HCT116 (cell line): ENCODE measurements at regions not wholly inside any gene's neighbourhood (a gene's known extent, or its start where the extent isn't known, plus 50 kb on each side); places are given as distances from the start of the nearest gene placed in this dataset.

Source experiments
- ATAC-seq: fragments of 200-7000 bp; cut with Tn5 transposase; 2 replicates; pipeline ENCODE4 v1.9.1; 2020; ENCODE audit warnings: mild to moderate bottlenecking, moderate library complexity
- BruUV-seq: library from RNA; stranded (reverse); fragments of 400-500 nt; replicated peaks from 2 replicates; lab custom pipeline; 2021; lab: Mats Ljungman, UMichigan
- CTCF ChIA-PET: fragments of 300-600 bp; sonication (Branson Sonifier 250); formaldehyde crosslinking; loops from one replicate; lab custom pipeline; 2021; ENCODE audit warnings: antibody characterized with exemption; lab: Charles Lee
- POLR2A ChIA-PET: fragments of 300-600, 350-600 bp; sonication (Branson Sonifier 250); formaldehyde crosslinking; loops from one replicate; lab custom pipeline; 2021; ENCODE audit warnings: antibody characterized with exemption; lab: Charles Lee
- RAD21 ChIA-PET, 2 experiments: fragments of 300-600 bp; sonication (Branson Sonifier 250); formaldehyde crosslinking; loops; one replicate each; lab custom pipeline; 2023; ENCODE audit warnings: low total read pairs in 2 of 2; ENCODE audit not compliant: uncharacterized antibody in 2 of 2, unreplicated experiment in 2 of 2, low non-redundant PET in 1 of 2; lab: Charles Lee
- DNase-seq: peaks from one replicate; pipeline ENCODE4 v3.0.0-alpha.2; 2010; ENCODE audit warnings: low read depth, low spot score
- H2AFZ ChIP-seq: fragments of 200-600 bp; shearing (Covaris generic), sonication (generic); 2 replicates; pipeline ENCODE4 v1.6.1; 2017; ENCODE audit warnings: low read depth, mixed run types, mixed read lengths, antibody characterized with exemption, low read length; ENCODE audit not compliant: poor library complexity, severe bottlenecking
- H3K27ac ChIP-seq: 2 replicates; pipeline ENCODE4 v1.5.1; 2012; ENCODE audit warnings: low read depth, low read length
- H3K27me3 ChIP-seq: fragments of 200-600 bp; sonication (generic); 2 replicates; pipeline ENCODE4 v1.6.1; 2016; ENCODE audit warnings: mixed run types, low read length, mixed read lengths; ENCODE audit not compliant: insufficient read depth
- H3K36me3 ChIP-seq, 2 experiments: fragments of 200-500 bp in 1 of 2; fragments of 200-600 bp in 1 of 2; sonication (Bioruptor generic) in 1 of 2; sonication (generic) in 1 of 2; 2 replicates each; pipeline versions ENCODE4 v1.5.1 to v1.6.1; 2014 to 2016; ENCODE audit warnings: low read length in 2 of 2, inconsistent platforms in 1 of 2, mixed read lengths in 1 of 2, mixed run types in 1 of 2; ENCODE audit not compliant: insufficient read depth in 2 of 2, control insufficient read depth in 1 of 2
- H3K4me1 ChIP-seq, 2 experiments: fragments of 200-600 bp in 1 of 2; sonication (generic) in 1 of 2; 2 replicates each; pipeline versions ENCODE4 v1.5.1 to v1.6.1; 2012 to 2017; ENCODE audit warnings: low read length in 2 of 2, inconsistent platforms in 1 of 2, mild to moderate bottlenecking in 1 of 2, mixed read lengths in 1 of 2, mixed run types in 1 of 2, moderate library complexity in 1 of 2; ENCODE audit not compliant: insufficient read depth in 2 of 2, control insufficient read depth in 1 of 2
- H3K4me2 ChIP-seq: fragments of 200-600 bp; sonication (generic); 2 replicates; pipeline ENCODE4 v1.6.1; 2017; ENCODE audit warnings: mixed run types, low read length, mixed read lengths
- H3K4me3 ChIP-seq, 2 experiments: fragments of 200-600 bp in 1 of 2; sonication (generic) in 1 of 2; replicated peaks in 1 of 2; 2 replicates each; pipeline ENCODE4 v1.5.1; 2011 to 2016; ENCODE audit warnings: low read length in 2 of 2, control low read depth in 1 of 2, low read depth in 1 of 2, mild to moderate bottlenecking in 1 of 2, mixed read lengths in 1 of 2, mixed run types in 1 of 2
- H3K79me2 ChIP-seq: fragments of 200-600 bp; sonication (generic); 2 replicates; pipeline ENCODE4 v1.6.1; 2017; ENCODE audit warnings: mild to moderate bottlenecking, mixed run types, low read length, moderate library complexity, mixed read lengths; ENCODE audit not compliant: insufficient read depth
- H3K9ac ChIP-seq: fragments of 200-600 bp; sonication (generic); 2 replicates; pipeline ENCODE4 v1.6.1; 2016; ENCODE audit warnings: low read length, mixed read lengths
- H3K9me2 ChIP-seq: fragments of 200-600 bp; sonication (generic), shearing (Covaris generic); 2 replicates; pipeline ENCODE4 v1.6.1; 2017; ENCODE audit warnings: mixed run types, mild to moderate bottlenecking, moderate library complexity; ENCODE audit not compliant: insufficient read depth
- H3K9me3 ChIP-seq, 2 experiments: fragments of 200-500 bp in 1 of 2; fragments of 200-600 bp in 1 of 2; sonication (Bioruptor generic) in 1 of 2; sonication (generic) in 1 of 2; 2 replicates each; pipeline ENCODE4 v1.6.1; 2014 to 2017; ENCODE audit warnings: low read length in 2 of 2, mixed read lengths in 2 of 2, inconsistent platforms in 1 of 2, low read depth in 1 of 2, mild to moderate bottlenecking in 1 of 2, mixed run types in 1 of 2, moderate library complexity in 1 of 2; ENCODE audit not compliant: control insufficient read depth in 1 of 2, insufficient read depth in 1 of 2
- H4K20me1 ChIP-seq: fragments of 200-600 bp; sonication (generic), shearing (Covaris generic); 2 replicates; pipeline ENCODE4 v1.6.1; 2017; ENCODE audit warnings: mixed run types, mild to moderate bottlenecking, moderate library complexity; ENCODE audit not compliant: insufficient read depth
- CBX3 ChIP-seq: IDR thresholded peaks from 2 replicates; pipeline ENCODE4 v1.6.1; 2012; ENCODE audit warnings: low read depth
- EZH2 ChIP-seq: fragments of 200-600 bp; sonication (generic); IDR thresholded peaks from 2 replicates; pipeline ENCODE4 v1.6.1; 2017; ENCODE audit warnings: antibody characterized with exemption, mixed run types
- JUND ChIP-seq: IDR thresholded peaks from 2 replicates; pipeline ENCODE4 v1.6.1; 2012
- POLR2AphosphoS5 ChIP-seq: IDR thresholded peaks from 2 replicates; pipeline ENCODE4 v1.6.1; 2011; ENCODE audit warnings: mild to moderate bottlenecking, low read depth, low read length, moderate library complexity
- SP1 ChIP-seq: IDR thresholded peaks from 2 replicates; pipeline ENCODE4 v1.6.1; 2012; ENCODE audit warnings: low read depth
- SRF ChIP-seq: IDR thresholded peaks from 2 replicates; pipeline ENCODE4 v1.6.1; 2012; ENCODE audit warnings: low read depth
- intact Hi-C: fragments of 100-400 bp; cut with micrococcal nuclease; formaldehyde crosslinking; loops from 2 replicates; pipeline ENCODE4 v1.10.0; 2022

DNA sequence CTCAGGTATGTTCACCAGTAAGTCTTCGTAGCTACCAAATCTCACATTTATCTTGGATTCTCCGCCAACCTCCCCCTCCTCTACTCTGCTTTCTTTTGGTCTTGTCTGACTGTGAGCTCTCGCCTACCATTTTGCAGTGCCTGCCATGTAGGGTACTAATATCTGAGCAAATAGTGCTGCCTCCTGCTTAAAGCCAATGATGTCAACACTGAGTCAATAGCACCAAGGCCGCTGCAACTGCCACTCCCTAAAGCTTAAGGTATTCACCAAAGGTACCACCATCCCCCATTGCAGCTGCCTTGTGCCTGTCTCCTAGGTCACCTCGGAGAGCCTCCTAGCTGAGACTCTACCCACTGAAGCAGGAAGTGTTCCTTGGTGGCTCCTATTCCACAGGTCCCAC is 114.8 kb upstream of the FUT8 start:
- intact Hi-C loops: no loop called here
- H3K27me3 ChIP-seq: no peaks in the 10 kb centered on the region
- H3K27ac ChIP-seq: no peak overlapping the region
- ChIA-PET POLR2A (no interaction called here), CTCF (interaction anchor here (1.2 kb wide), 1 partner anchor 117 kb away, joined by 3 read pairs; no protein-coding TSS in a partner anchor), RAD21 (no interaction called here)
- DNase-seq: no peak
- 0 out of 2 replicates have a peak, but pooled peaks have one; percentile 27 for ATAC-seq
- H3K9me3 ChIP-seq: no peaks in the 10 kb centered on the region
- H3K9me2 ChIP-seq: no peaks in the 10 kb centered on the region
- H3K9ac ChIP-seq: no peak overlapping the region
- H3K79me2 ChIP-seq: no peaks in the 10 kb centered on the region
- peaks cover 0 to 10% of the 10 kb centered on the region in 2 experiments; a peak in 1 of 4 replicates for H3K4me1 ChIP-seq
- no peak overlapping the region for H3K4me3 ChIP-seq
- no peaks in the 10 kb centered on the region for H4K20me1 ChIP-seq
- TF ChIP-seq SRF (no peak), EZH2 (no peak), JUND (no peak)
- TF ChIP-seq, all 23 proteins: peak for 0
- H2AFZ ChIP-seq: no peak overlapping the region
- no peaks in the 10 kb centered on the region for H3K36me3 ChIP-seq
- BruUV-seq: no TSS peak
- H3K4me2 ChIP-seq: no peak overlapping the region

DNA sequence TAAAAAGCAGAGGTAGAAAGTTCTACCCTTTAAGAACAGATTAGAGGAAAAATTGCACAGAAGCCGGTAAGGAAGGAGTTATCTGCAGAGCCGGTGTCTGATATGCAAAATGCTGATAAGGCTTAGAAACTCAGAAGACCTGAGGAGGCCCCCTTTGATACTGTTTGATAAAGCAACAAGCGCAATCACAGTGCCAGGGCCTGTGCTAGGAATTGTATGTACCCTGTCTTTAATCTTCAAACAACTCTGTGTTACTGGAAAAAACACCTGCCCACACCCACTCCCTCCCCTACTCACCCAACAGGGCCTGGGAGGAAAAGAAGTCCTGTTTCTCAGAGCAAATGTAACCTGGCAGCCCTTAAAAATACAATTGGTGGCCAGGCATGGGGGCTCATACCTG is 112.7 kb upstream of the FUT8 start:
- TF ChIP-seq SP1 (no peak), POLR2AphosphoS5 (no peak), JUND (no peak), CBX3 (no peak)
- RAD21 ChIA-PET: no interaction called here
- Histone ChIP-seq H3K4me2 (no peak overlapping the region), H3K4me3 (no peak overlapping the region), H3K9ac (no peak overlapping the region), H3K9me3 (no peaks in the 10 kb centered on the region), H4K20me1 (no peaks in the 10 kb centered on the region), H2AFZ (no peak overlapping the region), H3K27ac (no peak overlapping the region), H3K36me3 (no peaks in the 10 kb centered on the region), H3K4me1 (peaks cover 0 to 10% of the 10 kb centered on the region in 2 experiments; a peak in 1 of 4 replicates), H3K79me2 (no peaks in the 10 kb centered on the region), H3K27me3 (no peaks in the 10 kb centered on the region), H3K9me2 (no peaks in the 10 kb centered on the region)
- CTCF ChIA-PET: no interaction called here
- POLR2A ChIA-PET: no interaction called here
- BruUV-seq: no TSS peak
- intact Hi-C loops: no loop called here
- DNase-seq (no peak), ATAC-seq (no peak)
